SKM-1 (cell line): ENCODE measurements at regions not wholly inside any gene's neighbourhood (a gene's known extent, or its start where the extent isn't known, plus 50 kb on each side); places are given as distances from the start of the nearest gene placed in this dataset.

Experiments
- DNase-seq: peaks from one replicate; lab custom pipeline; 2025; ENCODE audit not compliant: unreplicated experiment; lab: John Stamatoyannopoulos, UW

GRCh38 chr2:220991972-220992371, 580.1 kb downstream of the EPHA4 start:
- DNase-seq, result no peak

- no peak for DNase-seq
Measured at GRCh38 chr2:220994846-220995245, 577.3 kb downstream of the EPHA4 start.

- DNase-seq, result no peak
Measured at GRCh38 chr2:220995581-220995980, 576.5 kb downstream of the EPHA4 start.

- DNase-seq, result no peak
Measured at GRCh38 chr2:220998156-220998555, 573.9 kb downstream of the EPHA4 start.

GRCh38 chr2:220999356-220999755, 572.7 kb downstream of the EPHA4 start:
- DNase-seq, result no peak

- no peak for DNase-seq
Measured at GRCh38 chr2:221001381-221001801, 570.7 kb downstream of the EPHA4 start.

GRCh38 chr2:221002101-221002685, 569.9 kb downstream of the EPHA4 start:
- DNase-seq, result no peak

- no peak for DNase-seq
Measured at GRCh38 chr2:221005338-221005737, 566.8 kb downstream of the EPHA4 start.

- DNase-seq, result no peak
Measured at GRCh38 chr2:221006084-221006483, 566.0 kb downstream of the EPHA4 start.

GRCh38 chr2:221016551-221016950, 555.6 kb downstream of the EPHA4 start:
- DNase-seq, result no peak

GRCh38 chr2:221018262-221018661, 553.8 kb downstream of the EPHA4 start:
- DNase-seq, result no peak

- DNase-seq, result no peak
Measured at GRCh38 chr2:221019668-221020067, 552.4 kb downstream of the EPHA4 start.

- no peak for DNase-seq
Measured at GRCh38 chr2:221022554-221022953, 549.5 kb downstream of the EPHA4 start.

GRCh38 chr2:221025398-221025797, 546.7 kb downstream of the EPHA4 start:
- DNase-seq, result no peak

- DNase-seq, result no peak
Measured at GRCh38 chr2:221034026-221034701, 537.9 kb downstream of the EPHA4 start.

GRCh38 chr2:221034973-221035372, 537.1 kb downstream of the EPHA4 start:
- no peak for DNase-seq

GRCh38 chr2:221042926-221043325, 529.2 kb downstream of the EPHA4 start:
- DNase-seq, result no peak

GRCh38 chr2:221044781-221045180, 527.3 kb downstream of the EPHA4 start:
- no peak for DNase-seq

- no peak for DNase-seq
Measured at GRCh38 chr2:221050020-221050795, 521.9 kb downstream of the EPHA4 start.

- no peak for DNase-seq
Measured at GRCh38 chr2:221051162-221051561, 520.9 kb downstream of the EPHA4 start.

GRCh38 chr2:221060376-221060775, 511.7 kb downstream of the EPHA4 start:
- DNase-seq, result no peak

GRCh38 chr2:221063568-221063967, 508.5 kb downstream of the EPHA4 start:
- DNase-seq, result no peak
